Effector memory CD4-positive, alpha-beta T cell (primary cell): ENCODE measurements at regions not wholly inside any gene's neighbourhood (a gene's known extent, or its start where the extent isn't known, plus 50 kb on each side); places are given as distances from the start of the nearest gene placed in this dataset.

Experiments used
- DNase-seq, 3 donors: peaks; one replicate each; pipeline ENCODE4 v3.0.0-alpha.2; 2020
- H3K27ac ChIP-seq: 2 replicates; pipeline ENCODE4 v1.7.0; 2013; ENCODE audit warnings: mild to moderate bottlenecking, low read length, moderate library complexity; ENCODE audit not compliant: insufficient read depth, poor library complexity, severe bottlenecking
- H3K27me3 ChIP-seq: replicated peaks from 2 replicates; pipeline ENCODE4 v1.7.0; 2013; ENCODE audit warnings: mild to moderate bottlenecking, low read length; ENCODE audit not compliant: insufficient read depth, control insufficient read depth, poor library complexity, severe bottlenecking
- H3K36me3 ChIP-seq: 2 replicates; pipeline ENCODE4 v1.7.0; 2013; ENCODE audit warnings: mild to moderate bottlenecking, low read length, moderate library complexity; ENCODE audit not compliant: control insufficient read depth, insufficient read depth
- H3K4me1 ChIP-seq: 2 replicates; pipeline ENCODE4 v1.7.0; 2013; ENCODE audit warnings: low read length, mild to moderate bottlenecking; ENCODE audit not compliant: control insufficient read depth, insufficient read depth, poor library complexity, severe bottlenecking
- H3K4me3 ChIP-seq: 2 replicates; pipeline ENCODE4 v1.7.0; 2013; ENCODE audit warnings: low read length, low read depth, mild to moderate bottlenecking; ENCODE audit not compliant: insufficient read depth, poor library complexity, severe bottlenecking
- H3K9me3 ChIP-seq: 2 replicates; pipeline ENCODE4 v1.7.0; 2013; ENCODE audit warnings: mild to moderate bottlenecking, low read length, moderate library complexity; ENCODE audit not compliant: control insufficient read depth

- Histone ChIP-seq H3K36me3 (no peaks in the 10 kb centered on the region), H3K9me3 (no peaks in the 10 kb centered on the region), H3K27me3 (no peaks in the 10 kb centered on the region), H3K4me1 (peaks cover 4% of the 10 kb centered on the region), H3K4me3 (no peak overlapping the region), H3K27ac (no peak overlapping the region)
- no peak for DNase-seq
Measured at GRCh38 chr1:181192316-181192715, 103.8 kb downstream of the IER5 start.

DNA sequence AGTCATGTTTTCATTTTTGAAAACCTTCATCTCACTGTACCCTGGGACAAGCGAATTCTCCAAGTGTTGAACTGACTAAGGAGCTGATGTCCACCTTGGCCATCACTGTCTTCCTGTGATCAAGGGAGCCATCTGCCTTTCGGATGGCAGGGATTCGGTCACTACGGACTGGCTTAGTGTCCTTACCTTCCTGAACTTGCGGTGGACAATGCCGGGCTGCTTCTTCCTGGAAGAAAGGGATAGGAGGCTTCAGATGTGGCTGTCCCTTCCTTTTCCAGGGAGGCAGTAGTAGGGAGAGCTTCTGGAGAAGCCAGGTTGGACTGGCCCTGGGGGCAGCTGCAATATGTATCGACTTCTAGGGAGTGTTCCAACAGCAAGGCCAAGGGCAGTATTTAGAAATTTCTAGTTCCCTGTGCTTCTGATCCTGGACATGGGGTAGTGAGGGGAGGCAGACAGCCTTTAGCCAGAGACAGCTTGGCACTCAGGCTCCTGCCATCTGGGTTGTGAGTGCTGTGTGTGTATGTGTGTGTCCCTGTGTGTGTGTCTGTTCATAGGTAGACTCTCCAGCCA, 114.6 kb downstream of the IER5 start:
- Histone ChIP-seq H3K9me3 (no peaks in the 10 kb centered on the region), H3K27ac (no peak overlapping the region), H3K27me3 (no peaks in the 10 kb centered on the region), H3K4me3 (no peak overlapping the region), H3K4me1 (no peaks in the 10 kb centered on the region), H3K36me3 (no peaks in the 10 kb centered on the region)
- DNase-seq: no peak

- Histone ChIP-seq H3K27ac (no peak overlapping the region), H3K4me1 (no peaks in the 10 kb centered on the region), H3K4me3 (no peak overlapping the region), H3K36me3 (no peaks in the 10 kb centered on the region), H3K27me3 (no peaks in the 10 kb centered on the region), H3K9me3 (no peaks in the 10 kb centered on the region)
- no peak for DNase-seq
Measured at GRCh38 chr1:181204530-181204929, 116.0 kb downstream of the IER5 start.

DNA sequence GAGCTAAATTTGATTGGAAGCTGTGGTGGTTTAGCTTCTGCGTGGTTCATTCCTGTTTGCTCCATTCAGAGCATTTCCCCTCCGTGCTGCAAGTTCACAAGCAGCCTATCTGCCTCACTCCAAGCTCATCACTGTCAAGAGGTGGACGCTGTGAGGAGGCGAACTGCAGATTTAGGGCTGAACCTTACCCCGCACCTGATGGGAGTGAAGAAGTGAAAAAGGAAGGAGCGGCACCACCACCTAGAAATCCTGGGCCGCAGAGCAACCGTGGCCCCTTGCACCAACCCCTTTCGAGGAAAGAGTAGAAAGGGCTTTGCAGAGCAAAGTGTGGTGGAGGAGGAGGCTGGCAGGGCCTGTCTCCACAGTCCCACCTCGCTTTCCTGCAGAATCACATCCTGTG, 117.4 kb downstream of the IER5 start:
- no peaks in the 10 kb centered on the region for H3K4me1 ChIP-seq
- no peaks in the 10 kb centered on the region for H3K27me3 ChIP-seq
- H3K27ac ChIP-seq: no peak overlapping the region
- H3K9me3 ChIP-seq: no peaks in the 10 kb centered on the region
- no peak for DNase-seq
- no peak overlapping the region for H3K4me3 ChIP-seq
- H3K36me3 ChIP-seq: no peaks in the 10 kb centered on the region

GRCh38 chr1:181206513-181206912, 118.0 kb downstream of the IER5 start:
- H3K4me3 ChIP-seq: no peak overlapping the region
- DNase-seq: no peak
- no peaks in the 10 kb centered on the region for H3K27me3 ChIP-seq
- H3K4me1 ChIP-seq: no peaks in the 10 kb centered on the region
- H3K36me3 ChIP-seq: no peaks in the 10 kb centered on the region
- no peaks in the 10 kb centered on the region for H3K9me3 ChIP-seq
- H3K27ac ChIP-seq: no peak overlapping the region

DNA sequence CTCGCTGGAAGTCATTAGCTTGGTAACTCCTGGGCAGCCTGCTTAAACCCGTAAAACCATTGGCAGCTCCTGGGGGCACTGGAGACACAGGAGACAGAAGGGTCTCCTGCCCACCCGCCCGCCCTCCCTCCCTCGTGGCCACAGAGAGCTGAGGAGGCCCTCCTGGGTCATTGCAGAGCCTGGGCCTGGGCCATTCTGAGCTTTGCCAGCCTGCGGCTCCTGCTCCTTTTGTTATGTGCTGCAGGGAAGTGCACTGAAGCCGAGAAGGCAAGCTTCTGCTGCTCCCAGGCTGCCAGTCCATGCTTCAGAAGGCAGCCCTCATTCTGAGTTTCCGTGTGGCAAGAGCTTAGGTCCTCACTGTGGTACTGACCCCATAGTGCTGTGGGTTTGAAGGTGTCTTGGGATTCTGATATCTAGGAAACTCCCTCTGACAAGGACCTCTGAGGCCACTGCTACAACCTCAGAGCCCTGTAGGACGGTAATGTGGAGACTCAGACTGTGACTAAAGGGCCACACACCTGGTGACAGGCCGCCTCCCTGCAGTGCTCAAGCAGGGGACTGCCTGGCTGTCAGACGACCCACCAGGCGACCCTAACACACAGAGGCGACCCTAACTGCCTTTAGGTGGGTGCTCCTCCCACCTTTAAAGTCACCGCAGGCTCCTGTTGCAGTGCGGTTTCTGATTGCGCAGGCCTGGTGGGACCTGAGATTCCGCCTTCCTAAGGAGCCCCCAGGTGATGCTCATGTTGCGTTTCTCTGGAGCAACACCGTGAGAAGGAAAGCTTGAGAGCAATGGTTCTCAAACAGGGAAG, 118.7 kb downstream of the IER5 start:
- no peaks in the 10 kb centered on the region for H3K9me3 ChIP-seq
- no peak overlapping the region for H3K27ac ChIP-seq
- no peak overlapping the region for H3K4me3 ChIP-seq
- DNase-seq: no peak
- H3K36me3 ChIP-seq: no peaks in the 10 kb centered on the region
- no peaks in the 10 kb centered on the region for H3K27me3 ChIP-seq
- H3K4me1 ChIP-seq: no peaks in the 10 kb centered on the region

DNA sequence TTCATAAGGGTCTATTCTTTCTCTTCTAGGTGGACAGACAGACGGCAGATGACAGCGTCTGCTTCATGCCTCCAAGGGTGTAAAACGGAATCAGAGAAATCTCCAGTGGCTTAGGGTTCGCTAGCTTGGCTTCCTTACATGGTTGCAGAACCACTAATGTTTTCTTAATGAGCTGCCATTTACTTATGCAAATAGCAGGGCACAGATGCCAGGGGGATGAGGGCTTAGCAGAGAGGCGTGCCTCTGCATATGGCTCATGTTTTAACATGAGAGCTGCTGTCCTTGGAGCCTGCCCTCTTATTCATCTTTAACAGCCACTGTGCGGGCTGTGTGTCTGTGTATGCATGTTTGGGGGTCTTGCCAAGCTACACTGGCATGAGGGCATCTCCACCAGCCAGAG, 119.6 kb downstream of the IER5 start:
- Histone ChIP-seq H3K4me3 (no peak overlapping the region), H3K27me3 (no peaks in the 10 kb centered on the region), H3K9me3 (no peaks in the 10 kb centered on the region), H3K27ac (no peak overlapping the region), H3K36me3 (no peaks in the 10 kb centered on the region), H3K4me1 (no peaks in the 10 kb centered on the region)
- DNase-seq: no peak

DNA sequence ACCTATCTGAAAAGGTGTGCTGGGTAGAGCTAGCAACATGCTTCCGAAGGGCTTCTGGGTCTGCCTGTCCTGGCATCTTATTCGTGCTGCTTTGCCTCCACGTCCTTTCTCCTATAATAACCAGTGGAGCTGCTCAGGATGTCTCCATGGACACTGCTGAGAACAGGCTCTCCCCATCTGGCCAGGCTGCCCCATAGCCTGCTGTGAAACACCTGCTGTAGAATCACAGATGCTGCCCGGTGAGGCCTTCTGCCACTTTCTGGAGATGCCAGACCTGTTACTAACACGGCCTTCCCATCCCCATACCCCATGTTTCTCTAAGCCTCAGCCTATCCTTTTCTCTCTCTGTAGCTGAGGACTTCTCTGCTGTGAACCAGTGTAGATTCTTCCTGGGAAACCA, 120.5 kb downstream of the IER5 start:
- Histone ChIP-seq H3K27me3 (no peaks in the 10 kb centered on the region), H3K4me3 (no peak overlapping the region), H3K9me3 (no peaks in the 10 kb centered on the region), H3K27ac (no peak overlapping the region), H3K36me3 (no peaks in the 10 kb centered on the region), H3K4me1 (no peaks in the 10 kb centered on the region)
- DNase-seq: no peak

DNA sequence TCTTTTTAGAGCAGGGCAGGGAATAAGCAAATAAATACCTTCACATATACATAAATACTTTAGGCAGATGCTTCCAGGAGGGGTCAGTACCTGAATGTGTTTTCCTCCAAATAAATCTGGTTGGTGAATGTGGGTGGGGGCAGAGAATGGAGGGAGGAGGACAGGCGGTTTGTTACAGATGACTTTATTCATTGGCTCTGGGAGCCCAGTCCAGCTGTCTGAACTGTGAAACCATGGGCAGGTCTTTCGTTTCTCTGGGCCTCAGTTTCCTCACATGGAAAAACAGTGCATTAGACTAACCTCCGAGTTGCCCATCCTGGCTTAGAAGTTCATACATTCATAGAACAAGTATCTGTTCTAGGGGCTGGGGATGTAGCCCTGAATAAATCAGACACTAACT, 124.6 kb downstream of the IER5 start:
- Histone ChIP-seq H3K36me3 (no peaks in the 10 kb centered on the region), H3K9me3 (no peaks in the 10 kb centered on the region), H3K4me1 (no peaks in the 10 kb centered on the region), H3K4me3 (no peak overlapping the region), H3K27ac (no peak overlapping the region), H3K27me3 (no peaks in the 10 kb centered on the region)
- DNase-seq: no peak

- H3K27me3 ChIP-seq: no peaks in the 10 kb centered on the region
- H3K4me3 ChIP-seq: no peak overlapping the region
- no peak for DNase-seq
- H3K27ac ChIP-seq: no peak overlapping the region
- H3K9me3 ChIP-seq: no peaks in the 10 kb centered on the region
- H3K4me1 ChIP-seq: no peaks in the 10 kb centered on the region
- H3K36me3 ChIP-seq: no peaks in the 10 kb centered on the region
Measured at GRCh38 chr1:181216591-181216994, 128.1 kb downstream of the IER5 start.
